DOHH2 (cell line): ENCODE measurements at regions not wholly inside any gene's neighbourhood (a gene's known extent, or its start where the extent isn't known, plus 50 kb on each side); places are given as distances from the start of the nearest gene placed in this dataset.

Source experiments
- CTCF ChIP-seq: fragments of 200-600 bp; sonication (generic); IDR thresholded peaks from one replicate; pipeline ENCODE4 v1.5.1; 2014; ENCODE audit warnings: antibody characterized with exemption, mild to moderate bottlenecking, low read depth, low read length; ENCODE audit not compliant: poor library complexity, severe bottlenecking
- EZH2phosphoT487 ChIP-seq: fragments of 200-600 bp; sonication (generic); IDR thresholded peaks from 2 replicates; pipeline ENCODE4 v1.6.1; 2017; ENCODE audit warnings: borderline replicate concordance, mild to moderate bottlenecking, antibody characterized with exemption, low read length, moderate library complexity, mixed read lengths

- TF ChIP-seq CTCF = no peak
- TF ChIP-seq EZH2phosphoT487 = no peak
Observed at GRCh38 chr22:26762503-26763472, 105.4 kb downstream of the MIAT start.
